GM18511 (cell line): ENCODE measurements at regions not wholly inside any gene's neighbourhood (a gene's known extent, or its start where the extent isn't known, plus 50 kb on each side); places are given as distances from the start of the nearest gene placed in this dataset.
A peak's percentile ranks its signal among the peaks of the same experiment; 100 is the strongest.

Experiments used
- ATAC-seq: cut with Tn5 transposase; IDR thresholded peaks from one replicate; pipeline ENCODE4 v1.9.1; 2021; ENCODE audit warnings: mild to moderate bottlenecking, moderate library complexity; ENCODE audit not compliant: unreplicated experiment

DNA sequence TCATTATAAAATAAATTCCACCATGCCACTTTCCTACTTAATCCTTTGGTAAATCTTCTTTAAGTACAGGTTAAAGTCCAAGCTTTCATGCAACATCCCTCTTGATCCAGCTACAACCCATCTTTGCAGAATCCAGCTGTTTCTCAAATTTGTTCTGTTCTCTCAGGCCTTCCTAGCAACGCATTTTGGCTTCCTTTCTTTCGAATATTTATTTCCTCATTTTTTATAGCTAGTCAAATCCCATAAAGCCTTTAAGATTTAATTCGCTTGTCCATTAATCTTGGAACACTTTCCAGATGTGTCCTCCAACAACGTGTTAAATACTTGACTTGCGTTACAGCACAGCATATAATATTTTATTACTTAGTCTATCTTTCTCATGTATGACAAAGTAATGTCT lies 600.1 kb upstream of the CHORDC1 start:
- ATAC-seq = no peak

GRCh38 chr11:90818196-90818745 lies 595.4 kb upstream of the CHORDC1 start:
- no peak for ATAC-seq

GRCh38 chr11:90809581-90809980 lies 586.7 kb upstream of the CHORDC1 start:
- ATAC-seq = no peak

DNA sequence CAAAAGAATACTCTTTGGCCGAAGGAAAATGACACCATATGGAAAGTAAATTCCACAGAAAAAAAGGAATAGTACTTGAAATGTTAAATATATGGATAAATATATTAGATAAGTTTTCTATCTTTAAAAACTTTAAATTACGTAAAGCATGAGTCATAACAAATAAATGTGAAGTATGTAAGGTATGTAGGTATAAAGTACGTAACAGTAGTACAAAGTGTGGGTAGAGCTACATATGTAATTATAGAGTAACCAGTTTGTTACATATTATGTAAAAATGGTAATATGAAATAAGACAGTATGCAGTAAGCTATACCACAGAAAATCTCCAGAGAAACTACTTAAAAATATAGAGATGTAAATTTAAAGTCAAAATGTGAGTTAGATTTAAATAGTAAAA lies 582.3 kb upstream of the CHORDC1 start:
- no peak for ATAC-seq

DNA sequence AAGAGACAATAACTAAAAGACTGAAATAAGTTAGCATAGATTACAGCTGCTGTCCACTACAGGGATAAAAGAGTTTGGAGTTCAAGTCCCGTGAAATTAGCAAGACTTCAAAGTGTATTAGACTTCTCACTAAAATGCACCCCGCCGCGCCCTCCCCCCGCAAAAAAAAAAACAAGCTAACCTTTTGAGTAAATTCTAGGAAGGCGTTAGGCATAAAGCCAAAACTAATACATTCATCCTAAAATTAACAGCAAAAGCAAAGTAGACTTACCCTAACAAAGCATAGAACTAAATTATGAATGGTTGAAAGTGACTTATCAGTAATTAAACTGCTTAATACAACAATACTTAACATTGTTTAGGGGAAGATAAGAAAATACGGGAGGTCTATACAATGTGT lies 581.0 kb upstream of the CHORDC1 start:
- ATAC-seq = no peak

- no peak for ATAC-seq
These were observed 580.5 kb upstream of the CHORDC1 start for GRCh38 chr11:90803366-90803765.

DNA sequence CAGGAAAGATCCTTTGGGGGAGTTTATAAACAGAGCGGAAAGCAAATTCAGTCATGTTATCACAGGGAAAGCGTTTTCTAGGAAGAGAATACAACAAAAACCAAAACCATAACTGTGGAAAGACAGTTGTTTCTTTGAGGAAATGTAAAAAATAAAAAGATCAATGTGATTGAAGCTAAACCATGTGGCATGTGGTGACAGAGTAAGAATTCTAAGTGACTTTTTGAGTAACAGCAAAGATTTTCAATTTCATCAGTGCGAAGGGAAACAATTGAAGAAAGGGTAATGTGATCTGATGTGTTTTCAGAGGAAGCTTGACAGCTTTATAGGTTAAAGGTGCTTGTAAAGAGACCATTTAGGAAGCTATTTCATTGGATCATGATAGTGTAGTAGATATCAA lies 575.9 kb upstream of the CHORDC1 start:
- ATAC-seq = no peak

DNA sequence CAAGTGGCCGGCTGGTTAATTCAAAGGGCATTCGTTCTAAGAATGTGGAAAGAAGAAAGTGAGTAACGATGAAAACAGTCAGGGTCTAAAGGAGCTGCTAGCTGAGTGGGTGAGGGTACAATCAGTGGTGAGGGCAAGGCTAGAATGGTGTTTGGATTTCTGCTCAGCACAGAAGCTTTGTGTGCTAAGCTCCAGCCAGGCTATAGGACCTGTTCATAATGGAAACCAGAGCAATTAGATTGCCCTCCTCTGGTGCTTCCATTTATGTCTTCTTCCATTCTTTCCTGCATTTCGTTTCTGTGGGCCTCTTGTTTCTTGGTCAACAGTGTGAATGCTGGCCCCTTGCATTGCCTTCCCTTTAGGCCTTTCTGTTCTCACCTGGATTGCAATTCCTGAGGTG lies 572.9 kb upstream of the CHORDC1 start:
- ATAC-seq = no peak

- ATAC-seq = no peak
These were observed 566.1 kb upstream of the CHORDC1 start for GRCh38 chr11:90788961-90789360.

DNA sequence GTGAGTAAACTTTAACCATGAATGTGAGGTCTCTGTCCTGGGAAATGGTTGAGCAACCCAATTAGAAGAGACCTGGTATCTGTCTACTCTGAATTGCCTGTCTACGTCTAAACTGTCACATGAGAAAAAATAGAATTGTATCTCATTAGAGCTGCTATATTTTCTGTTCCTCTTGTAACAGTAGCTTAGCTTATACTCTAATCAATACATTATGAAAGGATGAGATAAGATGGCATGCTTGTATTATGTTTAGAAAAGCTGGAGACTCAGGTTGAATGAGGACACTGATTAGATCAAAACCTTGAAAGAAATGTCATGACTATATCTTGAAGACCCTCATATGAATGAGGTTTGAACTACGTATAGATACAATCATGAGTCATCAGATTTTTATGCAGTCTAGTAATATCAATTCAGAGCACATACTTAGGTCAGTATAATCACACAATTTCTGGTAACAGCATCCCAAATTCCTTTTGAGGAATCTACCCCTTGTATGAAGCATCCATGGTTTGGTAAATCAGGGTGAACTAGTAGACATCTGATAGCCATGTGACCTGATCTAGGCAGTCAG lies 561.5 kb upstream of the CHORDC1 start:
- no peak for ATAC-seq

GRCh38 chr11:90783111-90783510 lies 560.3 kb upstream of the CHORDC1 start:
- no peak for ATAC-seq

DNA sequence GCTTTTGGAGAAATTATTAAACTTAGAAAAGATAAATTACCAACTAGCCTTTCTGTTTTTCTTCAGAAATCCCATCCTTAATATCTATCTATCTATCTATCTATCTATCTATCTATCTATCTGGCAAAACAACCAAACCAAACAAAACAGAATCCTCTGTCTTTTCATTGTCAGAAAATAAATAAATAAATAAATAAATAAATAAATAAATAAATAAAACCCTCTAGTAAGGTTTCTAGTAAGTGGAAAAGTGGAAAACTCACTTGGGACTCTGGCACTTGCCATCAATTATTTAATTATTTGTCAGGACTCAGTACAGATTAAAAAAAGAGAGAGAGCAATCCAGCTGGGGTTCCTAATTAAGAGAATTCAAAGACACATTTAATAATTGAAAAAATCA lies 556.2 kb upstream of the CHORDC1 start:
- no peak for ATAC-seq

GRCh38 chr11:90775567-90776165 lies 552.8 kb upstream of the CHORDC1 start:
- peak; percentile 73 for ATAC-seq

- ATAC-seq = peak; percentile 7
These were observed 552.1 kb upstream of the CHORDC1 start for GRCh38 chr11:90774727-90775566.

DNA sequence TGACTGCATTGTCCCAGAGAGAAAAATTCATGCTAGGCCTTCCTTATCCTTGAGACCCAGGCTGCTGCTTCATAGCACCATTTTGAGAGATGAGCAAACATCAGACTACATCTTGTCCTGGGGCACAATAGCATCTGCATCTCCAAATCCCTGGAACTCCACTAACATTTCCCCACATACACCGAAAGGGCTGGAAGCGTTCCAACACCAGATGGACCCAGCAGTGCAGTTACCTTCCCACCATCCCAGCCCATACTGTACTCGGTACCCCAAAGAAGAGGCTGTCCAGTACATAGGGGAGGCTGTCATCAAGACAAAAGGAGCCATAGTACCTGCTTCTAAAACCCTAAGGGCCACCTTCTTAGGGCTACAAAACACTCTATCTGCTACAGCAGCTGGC lies 547.2 kb upstream of the CHORDC1 start:
- ATAC-seq = no peak

DNA sequence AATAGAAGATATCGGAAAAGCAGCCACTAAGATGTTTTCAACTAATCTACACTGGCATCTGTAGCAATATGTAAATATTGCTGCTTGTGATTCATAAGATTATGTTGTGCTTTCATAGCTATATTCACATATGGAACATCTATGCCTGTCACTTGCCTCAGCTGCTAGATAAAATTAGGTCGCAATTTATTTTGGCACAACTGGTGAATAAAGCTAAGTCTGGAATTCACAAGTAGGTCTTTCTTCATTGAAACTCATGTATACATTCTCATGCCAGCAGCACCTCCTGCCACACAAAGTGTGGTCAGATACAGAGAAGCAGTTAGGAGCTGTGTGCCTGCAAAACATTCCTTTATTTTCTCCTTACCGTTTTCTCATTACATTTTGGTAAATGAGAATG lies 543.3 kb upstream of the CHORDC1 start:
- no peak for ATAC-seq

DNA sequence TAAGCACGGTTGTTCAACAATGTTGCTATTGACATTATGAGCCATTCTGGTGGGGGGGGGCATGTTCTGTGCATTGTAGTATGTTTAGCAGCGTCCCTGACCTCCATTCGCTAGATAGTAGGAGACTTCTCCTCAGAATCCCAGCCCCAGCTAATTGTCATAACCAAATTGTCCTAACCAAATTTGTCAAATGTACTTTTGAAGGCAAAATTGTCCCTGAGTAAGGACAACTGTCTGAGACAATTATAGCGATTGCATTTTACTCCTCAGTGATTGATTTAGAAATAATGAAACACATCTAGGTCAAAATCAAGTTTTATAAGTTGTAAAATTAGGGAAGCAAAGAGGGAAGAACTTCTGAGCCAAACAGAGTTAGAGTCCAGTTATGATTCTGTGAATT lies 541.8 kb upstream of the CHORDC1 start:
- ATAC-seq = no peak

GRCh38 chr11:90757849-90758494 lies 535.1 kb upstream of the CHORDC1 start:
- ATAC-seq = no peak

GRCh38 chr11:90756617-90757016 lies 533.8 kb upstream of the CHORDC1 start:
- ATAC-seq = no peak

- ATAC-seq = no peak
These were observed 530.7 kb upstream of the CHORDC1 start for GRCh38 chr11:90753546-90753945.

DNA sequence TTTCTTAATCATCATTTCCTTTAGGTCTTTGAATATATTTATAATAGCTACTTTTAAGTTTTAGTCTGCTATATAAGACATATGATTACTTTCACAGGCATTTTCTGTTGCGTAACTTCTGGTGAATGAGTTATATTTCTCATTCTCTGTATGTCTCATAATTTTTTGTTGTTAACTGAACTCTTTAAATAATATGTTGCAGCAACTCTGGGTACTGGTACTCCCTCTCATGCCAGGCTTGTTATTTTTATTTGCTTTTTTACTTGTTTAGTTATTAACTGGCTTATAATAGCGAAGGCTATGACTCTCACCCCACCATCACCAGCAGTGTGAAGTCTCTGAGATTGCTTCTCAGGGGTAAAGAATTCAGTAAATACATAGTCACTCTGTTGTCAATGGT lies 524.2 kb upstream of the CHORDC1 start:
- ATAC-seq = no peak
